T-helper 17 cell (primary cell): ENCODE measurements at regions not wholly inside any gene's neighbourhood (a gene's known extent, or its start where the extent isn't known, plus 50 kb on each side); places are given as distances from the start of the nearest gene placed in this dataset.
"Not testable (repeated sequence)": the region's sequence is repeated elsewhere in the genome, so short reads cannot be mapped to it uniquely, and the experiment has no call there.

Experiments used
- ATAC-seq: fragments of 150-1000 bp; cut with Tn5 transposase; 2 replicates; pipeline ENCODE4 v1.10.0; 2021; ENCODE audit warnings: mild to moderate bottlenecking, moderate library complexity
- DNase-seq, 3 donors: peaks; one replicate each; pipeline versions ENCODE4 v3.0.0 to v3.0.0-alpha.2; 2020 to 2021
- H3K9me3 ChIP-seq: one replicate; pipeline ENCODE4 v1.7.0; 2013; ENCODE audit warnings: low read length, mild to moderate bottlenecking; ENCODE audit not compliant: control insufficient read depth, poor library complexity, severe bottlenecking
- H3K27ac Mint-ChIP-seq: one replicate; pipeline ENCODE4 v1.8.0; 2022; ENCODE audit warnings: mild to moderate bottlenecking, moderate library complexity, mixed read lengths
- H3K27me3 Mint-ChIP-seq: one replicate; pipeline ENCODE4 v1.8.0; 2022; ENCODE audit warnings: mixed read lengths
- H3K36me3 Mint-ChIP-seq: one replicate; pipeline ENCODE4 v1.8.0; 2022; ENCODE audit warnings: low read depth, mixed read lengths
- H3K4me1 Mint-ChIP-seq: one replicate; pipeline ENCODE4 v1.8.0; 2022; ENCODE audit warnings: mild to moderate bottlenecking, mixed read lengths
- H3K4me3 Mint-ChIP-seq: one replicate; pipeline ENCODE4 v1.8.0; 2022; ENCODE audit warnings: mild to moderate bottlenecking, moderate library complexity, mixed read lengths

GRCh38 chr7:85815526-85815925 lies 628.7 kb upstream of the SEMA3D start:
- DNase-seq (no peak), ATAC-seq (no peak)
- Mint-ChIP-seq H3K27me3 (no peaks in the 10 kb centered on the region), H3K36me3 (no peaks in the 10 kb centered on the region), H3K4me1 (no peaks in the 10 kb centered on the region), H3K4me3 (no peak overlapping the region), H3K27ac (no peak overlapping the region)
- no peaks in the 10 kb centered on the region for H3K9me3 ChIP-seq

GRCh38 chr7:85806321-85806720 lies 619.5 kb upstream of the SEMA3D start:
- H3K9me3 ChIP-seq: no peaks in the 10 kb centered on the region
- Mint-ChIP-seq H3K27ac (no peak overlapping the region), H3K4me3 (no peak overlapping the region), H3K27me3 (no peaks in the 10 kb centered on the region), H3K36me3 (no peaks in the 10 kb centered on the region), H3K4me1 (no peaks in the 10 kb centered on the region)
- ATAC-seq: no peak
- DNase-seq: no peak

- Mint-ChIP-seq H3K27ac (no peak overlapping the region), H3K36me3 (no peaks in the 10 kb centered on the region), H3K27me3 (no peaks in the 10 kb centered on the region), H3K4me1 (no peaks in the 10 kb centered on the region), H3K4me3 (no peak overlapping the region)
- no peaks in the 10 kb centered on the region for H3K9me3 ChIP-seq
- ATAC-seq: no peak
- DNase-seq: no peak
These were observed 618.8 kb upstream of the SEMA3D start for GRCh38 chr7:85805656-85806055.

GRCh38 chr7:85805249-85805648 lies 618.4 kb upstream of the SEMA3D start:
- no peak overlapping the region for H3K4me3 Mint-ChIP-seq
- no peak for ATAC-seq
- DNase-seq: no peak
- H3K4me1 Mint-ChIP-seq: no peaks in the 10 kb centered on the region
- no peak overlapping the region for H3K27ac Mint-ChIP-seq
- H3K27me3 Mint-ChIP-seq: no peaks in the 10 kb centered on the region
- H3K9me3 ChIP-seq: no peaks in the 10 kb centered on the region
- H3K36me3 Mint-ChIP-seq: no peaks in the 10 kb centered on the region

- no peaks in the 10 kb centered on the region for H3K9me3 ChIP-seq
- no peak overlapping the region for H3K4me3 Mint-ChIP-seq
- no peak overlapping the region for H3K27ac Mint-ChIP-seq
- H3K4me1 Mint-ChIP-seq: no peaks in the 10 kb centered on the region
- no peaks in the 10 kb centered on the region for H3K36me3 Mint-ChIP-seq
- H3K27me3 Mint-ChIP-seq: no peaks in the 10 kb centered on the region
- DNase-seq (no peak), ATAC-seq (no peak)
These were observed 615.4 kb upstream of the SEMA3D start for GRCh38 chr7:85802211-85802610.

GRCh38 chr7:85796956-85797355 lies 610.1 kb upstream of the SEMA3D start:
- H3K9me3 ChIP-seq: no peaks in the 10 kb centered on the region
- no peak overlapping the region for H3K4me3 Mint-ChIP-seq
- no peak for ATAC-seq
- H3K4me1 Mint-ChIP-seq: no peaks in the 10 kb centered on the region
- no peaks in the 10 kb centered on the region for H3K36me3 Mint-ChIP-seq
- no peak overlapping the region for H3K27ac Mint-ChIP-seq
- DNase-seq: no peak
- H3K27me3 Mint-ChIP-seq: no peaks in the 10 kb centered on the region

GRCh38 chr7:85791098-85791497 lies 604.2 kb upstream of the SEMA3D start:
- H3K36me3 Mint-ChIP-seq, H3K27ac Mint-ChIP-seq, H3K4me1 Mint-ChIP-seq, H3K4me3 Mint-ChIP-seq, H3K9me3 ChIP-seq, ATAC-seq, H3K27me3 Mint-ChIP-seq, DNase-seq: not testable (repeated sequence)

- Mint-ChIP-seq H3K4me1 (no peaks in the 10 kb centered on the region), H3K27ac (no peak overlapping the region), H3K27me3 (no peaks in the 10 kb centered on the region), H3K36me3 (no peaks in the 10 kb centered on the region), H3K4me3 (no peak overlapping the region)
- DNase-seq: no peak
- H3K9me3 ChIP-seq: peaks cover 2% of the 10 kb centered on the region
- ATAC-seq: no peak
These were observed 594.8 kb upstream of the SEMA3D start for GRCh38 chr7:85781606-85782005.

GRCh38 chr7:85776691-85777345 lies 590.0 kb upstream of the SEMA3D start:
- Mint-ChIP-seq H3K27ac (no peak overlapping the region), H3K27me3 (no peaks in the 10 kb centered on the region), H3K36me3 (no peaks in the 10 kb centered on the region), H3K4me3 (no peak overlapping the region), H3K4me1 (no peaks in the 10 kb centered on the region)
- DNase-seq (no peak), ATAC-seq (no peak)
- H3K9me3 ChIP-seq: no peaks in the 10 kb centered on the region

GRCh38 chr7:85775431-85775830 lies 588.6 kb upstream of the SEMA3D start:
- no peak for ATAC-seq
- no peak for DNase-seq
- no peaks in the 10 kb centered on the region for H3K4me1 Mint-ChIP-seq
- no peak overlapping the region for H3K4me3 Mint-ChIP-seq
- no peaks in the 10 kb centered on the region for H3K27me3 Mint-ChIP-seq
- H3K9me3 ChIP-seq: no peaks in the 10 kb centered on the region
- H3K27ac Mint-ChIP-seq: no peak overlapping the region
- H3K36me3 Mint-ChIP-seq: no peaks in the 10 kb centered on the region

GRCh38 chr7:85774986-85775385 lies 588.1 kb upstream of the SEMA3D start:
- no peak for ATAC-seq
- no peaks in the 10 kb centered on the region for H3K9me3 ChIP-seq
- no peak overlapping the region for H3K27ac Mint-ChIP-seq
- no peaks in the 10 kb centered on the region for H3K27me3 Mint-ChIP-seq
- DNase-seq: no peak
- H3K4me1 Mint-ChIP-seq: no peaks in the 10 kb centered on the region
- no peaks in the 10 kb centered on the region for H3K36me3 Mint-ChIP-seq
- no peak overlapping the region for H3K4me3 Mint-ChIP-seq

- Mint-ChIP-seq H3K27me3 (no peaks in the 10 kb centered on the region), H3K36me3 (no peaks in the 10 kb centered on the region), H3K4me3 (no peak overlapping the region), H3K4me1 (no peaks in the 10 kb centered on the region), H3K27ac (no peak overlapping the region)
- H3K9me3 ChIP-seq: no peaks in the 10 kb centered on the region
- no peak for ATAC-seq
- no peak for DNase-seq
These were observed 586.4 kb upstream of the SEMA3D start for GRCh38 chr7:85773116-85773728.

GRCh38 chr7:85771516-85771915 lies 584.7 kb upstream of the SEMA3D start:
- no peak overlapping the region for H3K27ac Mint-ChIP-seq
- no peak for DNase-seq
- ATAC-seq: no peak
- H3K4me1 Mint-ChIP-seq: no peaks in the 10 kb centered on the region
- no peaks in the 10 kb centered on the region for H3K36me3 Mint-ChIP-seq
- H3K4me3 Mint-ChIP-seq: no peak overlapping the region
- no peaks in the 10 kb centered on the region for H3K27me3 Mint-ChIP-seq
- H3K9me3 ChIP-seq: no peaks in the 10 kb centered on the region

- Mint-ChIP-seq H3K36me3 (no peaks in the 10 kb centered on the region), H3K4me3 (no peak overlapping the region), H3K27ac (no peak overlapping the region), H3K27me3 (no peaks in the 10 kb centered on the region), H3K4me1 (no peaks in the 10 kb centered on the region)
- H3K9me3 ChIP-seq: no peaks in the 10 kb centered on the region
- DNase-seq (no peak), ATAC-seq (no peak)
These were observed 583.5 kb upstream of the SEMA3D start for GRCh38 chr7:85770332-85770731.
